Stomach (tissue), 4 donors: ENCODE measurements at regions not wholly inside any gene's neighbourhood (a gene's known extent, or its start where the extent isn't known, plus 50 kb on each side); places are given as distances from the start of the nearest gene placed in this dataset.
"Not testable (repeated sequence)": the region's sequence is repeated elsewhere in the genome, so short reads cannot be mapped to it uniquely, and the experiment has no call there.

Experiments used
- EP300 ChIP-seq: sonication (generic); formaldehyde crosslinking; IDR thresholded peaks from one replicate; pipeline ENCODE4 v1.6.1; 2017; ENCODE audit warnings: antibody characterized with exemption
- POLR2A ChIP-seq, 4 donors: fragments of 450-650 bp; IDR thresholded peaks; one replicate each; pipeline ENCODE4 v1.6.1; 2016; ENCODE audit warnings: antibody characterized with exemption in 4 of 4, control low read depth in 2 of 4, mild to moderate bottlenecking in 1 of 4, moderate library complexity in 1 of 4
- POLR2AphosphoS5 ChIP-seq, 3 donors: sonication (generic); formaldehyde crosslinking; IDR thresholded peaks; one replicate each; pipeline ENCODE4 v1.6.1; 2016; ENCODE audit warnings: antibody characterized with exemption in 3 of 3
- TF ChIP-seq, protein P1 (sequence below), 7 experiments: fragments of 450-650 bp in 4 of 7; fragments of 200-600 bp in 3 of 7; sonication (generic) in 3 of 7; IDR thresholded peaks; one replicate each; pipeline ENCODE4 v1.5.1; 2016 to 2019; ENCODE audit warnings: antibody characterized with exemption in 7 of 7, control low read depth in 2 of 7, mild to moderate bottlenecking in 1 of 7

DNA sequence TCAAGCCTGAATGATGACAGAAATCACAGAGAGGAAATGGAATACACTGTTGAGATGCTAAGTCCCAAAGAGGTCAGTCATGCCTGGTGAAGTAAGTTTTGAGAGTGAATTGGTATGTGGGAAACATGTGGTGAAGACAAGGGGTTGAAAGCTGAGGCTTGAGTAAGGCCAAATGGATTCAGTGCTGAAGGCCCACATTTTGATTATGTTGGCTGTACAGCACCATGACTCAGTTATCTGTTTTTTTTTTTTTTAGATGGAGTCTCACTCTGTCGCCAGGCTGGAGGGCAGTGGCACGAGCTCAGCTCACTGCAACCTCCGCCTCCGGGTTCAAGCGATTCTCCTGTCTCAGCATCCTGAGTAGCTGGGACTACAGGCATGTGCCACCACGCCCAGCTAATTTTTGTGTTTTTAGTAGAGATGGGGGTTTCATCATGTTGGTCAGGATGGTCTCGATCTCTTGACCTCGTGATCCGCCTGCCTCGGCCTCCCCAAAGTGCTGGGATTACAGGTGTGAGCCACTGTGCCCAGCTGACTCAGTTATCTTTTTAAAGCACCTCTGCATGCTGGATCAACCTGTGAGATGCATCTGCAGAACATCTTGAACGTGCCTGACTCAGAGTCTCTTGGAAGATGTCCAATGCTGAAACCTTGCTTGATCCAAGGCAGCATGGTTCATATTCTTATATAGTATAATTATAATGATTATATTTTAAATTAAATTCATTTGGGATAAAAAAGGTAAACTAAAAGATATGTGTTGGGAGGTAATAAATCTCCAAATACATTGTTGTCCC, 829.8 kb downstream of the TNS3 start:
- TF ChIP-seq, protein P1, sequence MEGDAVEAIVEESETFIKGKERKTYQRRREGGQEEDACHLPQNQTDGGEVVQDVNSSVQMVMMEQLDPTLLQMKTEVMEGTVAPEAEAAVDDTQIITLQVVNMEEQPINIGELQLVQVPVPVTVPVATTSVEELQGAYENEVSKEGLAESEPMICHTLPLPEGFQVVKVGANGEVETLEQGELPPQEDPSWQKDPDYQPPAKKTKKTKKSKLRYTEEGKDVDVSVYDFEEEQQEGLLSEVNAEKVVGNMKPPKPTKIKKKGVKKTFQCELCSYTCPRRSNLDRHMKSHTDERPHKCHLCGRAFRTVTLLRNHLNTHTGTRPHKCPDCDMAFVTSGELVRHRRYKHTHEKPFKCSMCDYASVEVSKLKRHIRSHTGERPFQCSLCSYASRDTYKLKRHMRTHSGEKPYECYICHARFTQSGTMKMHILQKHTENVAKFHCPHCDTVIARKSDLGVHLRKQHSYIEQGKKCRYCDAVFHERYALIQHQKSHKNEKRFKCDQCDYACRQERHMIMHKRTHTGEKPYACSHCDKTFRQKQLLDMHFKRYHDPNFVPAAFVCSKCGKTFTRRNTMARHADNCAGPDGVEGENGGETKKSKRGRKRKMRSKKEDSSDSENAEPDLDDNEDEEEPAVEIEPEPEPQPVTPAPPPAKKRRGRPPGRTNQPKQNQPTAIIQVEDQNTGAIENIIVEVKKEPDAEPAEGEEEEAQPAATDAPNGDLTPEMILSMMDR (IDR thresholded peaks at IDR 0.05): not testable (repeated sequence)
- not testable (repeated sequence) for TF ChIP-seq POLR2AphosphoS5 (IDR thresholded peaks at IDR 0.05); EP300; POLR2A (IDR thresholded peaks at IDR 0.05)
